RCC 7860 (cell line): ENCODE measurements at regions not wholly inside any gene's neighbourhood (a gene's known extent, or its start where the extent isn't known, plus 50 kb on each side); places are given as distances from the start of the nearest gene placed in this dataset.
"Not testable (repeated sequence)": the region's sequence is repeated elsewhere in the genome, so short reads cannot be mapped to it uniquely, and the experiment has no call there.

Experiments
- DNase-seq: peaks from one replicate; pipeline ENCODE4 v3.0.0-alpha.2; 2015; ENCODE audit warnings: low spot score
- FAIRE-seq: peaks from 2 replicates; lab custom pipeline; 2012; peaks lifted over from hg19 to GRCh38; lab: Jason Lieb, UNC

DNA sequence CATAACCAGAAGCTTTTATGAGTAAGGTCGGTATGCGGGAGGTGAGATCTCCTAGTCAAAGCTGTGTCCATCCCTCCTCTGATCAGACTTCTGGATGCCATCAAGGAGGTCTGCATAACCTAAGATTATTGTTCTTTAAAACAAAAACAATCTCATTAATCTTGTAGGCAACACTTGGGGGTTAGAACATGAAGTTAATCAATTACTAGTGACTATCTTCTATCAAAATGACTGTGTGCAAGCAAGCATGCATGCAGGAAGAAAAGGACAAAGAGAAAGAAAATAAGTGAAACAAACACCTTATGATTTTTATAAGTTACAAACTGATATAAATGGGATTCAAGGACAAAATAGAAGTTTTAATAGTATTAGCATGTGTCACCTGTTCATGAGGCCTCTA is 2435.9 kb upstream of the PCDH20 start:
- DNase-seq, result no peak
- FAIRE-seq, result peak; percentile 28

- DNase-seq (no peak), FAIRE-seq (no peak)
Measured at GRCh38 chr13:63843766-63844699, 2428.4 kb upstream of the PCDH20 start.

DNA sequence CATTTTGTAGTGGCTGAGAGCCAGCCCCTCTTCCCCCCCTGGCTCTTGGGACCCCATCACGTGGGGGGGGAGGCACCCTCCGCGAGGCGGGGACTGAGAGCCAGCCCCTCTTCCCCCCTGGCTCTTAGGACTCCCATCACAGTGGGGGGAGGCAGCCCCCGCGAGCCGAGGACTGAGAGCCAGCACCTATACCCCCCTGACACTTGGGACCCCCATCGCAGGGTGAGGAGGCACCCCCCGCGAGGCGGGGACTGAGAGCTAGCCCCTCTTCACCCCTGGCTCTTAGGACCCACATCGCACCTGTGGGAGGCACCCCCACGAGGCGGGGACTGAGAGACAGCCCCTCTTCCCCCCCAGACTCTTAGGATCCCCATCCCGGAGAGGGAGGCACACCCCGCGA is 2426.5 kb upstream of the PCDH20 start:
- no peak for FAIRE-seq
- DNase-seq, result no peak

GRCh38 chr13:63840551-63841421 is 2425.1 kb upstream of the PCDH20 start:
- FAIRE-seq, result no peak

GRCh38 chr13:63838366-63839110 is 2422.9 kb upstream of the PCDH20 start:
- DNase-seq (no peak), FAIRE-seq (no peak)

More at GRCh38 chr13:63840551-63841421, 2425.1 kb upstream of the PCDH20 start:
- DNase-seq, result no peak

GRCh38 chr13:63837701-63838100 is 2422.1 kb upstream of the PCDH20 start:
- not testable (repeated sequence) for FAIRE-seq, DNase-seq

GRCh38 chr13:63829609-63830008 is 2414.0 kb upstream of the PCDH20 start:
- not testable (repeated sequence) for FAIRE-seq, DNase-seq

GRCh38 chr13:63821785-63822184 is 2406.1 kb upstream of the PCDH20 start:
- not testable (repeated sequence) for FAIRE-seq, DNase-seq

GRCh38 chr13:63811428-63812004 is 2395.9 kb upstream of the PCDH20 start:
- not testable (repeated sequence) for FAIRE-seq

DNA sequence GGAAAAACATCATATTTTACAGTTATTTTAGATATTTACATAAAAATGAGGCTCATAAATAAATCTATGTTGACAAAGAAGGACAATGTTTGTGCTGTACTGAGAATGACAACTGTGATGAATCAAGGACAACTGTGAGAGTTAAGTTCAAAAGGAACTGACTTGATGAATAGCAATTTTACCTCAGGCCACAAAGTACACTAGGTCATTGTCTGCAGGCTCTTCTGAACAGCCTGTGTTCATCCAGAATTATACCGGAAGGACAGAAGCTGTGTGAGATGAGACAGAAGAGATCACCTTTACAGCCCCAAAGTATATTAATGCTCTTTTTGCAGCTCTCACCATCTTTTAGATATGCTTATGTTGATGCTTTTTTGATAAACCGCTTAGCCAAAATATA is 2375.5 kb upstream of the PCDH20 start:
- not testable (repeated sequence) for DNase-seq, FAIRE-seq

More at GRCh38 chr13:63811428-63812004, 2395.9 kb upstream of the PCDH20 start:
- DNase-seq, result not testable (repeated sequence)

- DNase-seq (no peak), FAIRE-seq (no peak)
Measured at GRCh38 chr13:63774133-63774532, 2358.5 kb upstream of the PCDH20 start.

DNA sequence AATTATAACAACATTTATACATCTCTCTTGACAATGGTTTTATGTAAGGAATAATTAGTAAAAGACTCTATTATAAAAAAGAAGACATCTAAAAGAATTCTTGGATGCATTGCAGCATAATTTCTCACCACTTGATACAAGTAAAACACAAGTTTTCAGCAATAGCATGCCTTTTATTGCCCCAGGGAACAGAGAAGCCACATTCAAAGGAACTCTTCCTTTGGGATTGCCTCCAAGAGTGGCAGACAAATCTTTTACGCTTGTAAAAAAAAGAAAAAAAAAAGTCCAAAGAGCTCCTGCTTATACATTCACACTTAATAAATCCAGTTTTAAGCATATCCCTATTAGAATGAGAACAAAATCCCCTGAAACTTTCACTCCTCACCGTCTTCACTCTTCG is 2357.8 kb upstream of the PCDH20 start:
- FAIRE-seq (no peak), DNase-seq (no peak)

DNA sequence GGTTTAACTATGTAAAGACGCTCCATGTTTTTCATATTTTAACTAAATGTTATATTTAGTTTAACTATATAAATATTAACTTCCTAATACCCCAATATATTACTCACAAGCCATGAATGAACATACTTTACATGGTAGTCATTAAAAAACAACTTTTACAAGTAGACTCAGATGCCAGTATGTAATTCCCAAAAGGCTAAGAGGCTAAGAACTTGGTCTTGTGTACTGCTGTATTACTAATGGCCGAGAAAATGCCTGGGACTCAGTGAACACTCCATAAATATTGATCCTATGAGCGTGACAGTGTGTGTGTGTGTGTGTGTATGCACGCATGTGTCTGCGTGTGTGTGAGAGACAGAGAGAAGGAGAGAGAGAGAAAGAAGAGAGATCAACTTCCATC is 2342.0 kb upstream of the PCDH20 start:
- DNase-seq, FAIRE-seq: not testable (repeated sequence)

- FAIRE-seq, DNase-seq: not testable (repeated sequence)
Measured at GRCh38 chr13:63749857-63750256, 2334.2 kb upstream of the PCDH20 start.

DNA sequence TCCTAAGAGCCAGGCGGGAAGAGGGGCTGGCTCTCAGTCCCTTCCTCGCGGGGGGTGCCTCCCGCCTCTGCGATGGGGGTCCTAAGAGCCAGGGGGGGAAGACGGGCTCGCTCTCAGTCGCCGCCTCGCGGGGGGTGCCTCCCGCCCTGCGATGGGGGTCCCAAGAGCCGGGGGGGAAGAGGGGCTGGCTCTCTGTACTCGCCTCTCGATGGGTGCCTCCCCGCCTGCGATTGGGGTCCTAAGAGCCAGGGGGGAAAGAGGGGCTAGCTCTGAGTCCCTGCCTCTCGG is 2326.1 kb upstream of the PCDH20 start:
- not testable (repeated sequence) for DNase-seq, FAIRE-seq

- no peak for FAIRE-seq
- no peak for DNase-seq
Measured at GRCh38 chr13:63741029-63741813, 2325.6 kb upstream of the PCDH20 start.

DNA sequence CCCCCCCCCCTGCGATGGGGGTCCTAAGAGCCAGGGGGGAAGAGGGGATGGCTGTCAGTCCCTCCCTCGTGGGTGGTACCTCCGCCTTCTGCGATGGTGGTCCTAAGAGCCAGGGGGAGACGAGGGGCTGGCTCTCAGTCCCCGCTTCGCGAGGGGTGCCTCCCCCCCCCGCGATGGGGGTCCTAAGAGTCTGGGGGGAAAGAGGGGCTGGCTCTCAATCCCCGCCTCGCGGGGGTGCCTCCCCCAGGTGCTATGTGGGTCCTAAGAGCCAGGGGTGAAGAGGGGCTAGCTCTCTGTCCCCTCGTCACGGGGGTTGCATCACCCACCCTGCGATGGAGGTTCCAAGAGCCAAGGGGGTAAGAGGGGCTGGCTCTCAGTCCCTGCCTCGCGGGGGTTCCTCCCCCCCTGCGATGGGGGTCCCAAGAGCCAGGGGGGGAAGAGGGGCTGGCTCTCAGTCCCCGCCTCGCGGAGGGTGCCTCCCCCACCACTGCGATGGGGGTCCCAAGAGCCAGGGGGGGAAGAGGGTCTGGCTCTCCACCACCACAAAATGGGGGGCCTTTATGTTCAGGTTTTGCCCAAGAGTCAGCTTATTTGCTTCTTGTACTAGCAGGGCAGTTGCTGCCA is 2323.6 kb upstream of the PCDH20 start:
- not testable (repeated sequence) for FAIRE-seq, DNase-seq

DNA sequence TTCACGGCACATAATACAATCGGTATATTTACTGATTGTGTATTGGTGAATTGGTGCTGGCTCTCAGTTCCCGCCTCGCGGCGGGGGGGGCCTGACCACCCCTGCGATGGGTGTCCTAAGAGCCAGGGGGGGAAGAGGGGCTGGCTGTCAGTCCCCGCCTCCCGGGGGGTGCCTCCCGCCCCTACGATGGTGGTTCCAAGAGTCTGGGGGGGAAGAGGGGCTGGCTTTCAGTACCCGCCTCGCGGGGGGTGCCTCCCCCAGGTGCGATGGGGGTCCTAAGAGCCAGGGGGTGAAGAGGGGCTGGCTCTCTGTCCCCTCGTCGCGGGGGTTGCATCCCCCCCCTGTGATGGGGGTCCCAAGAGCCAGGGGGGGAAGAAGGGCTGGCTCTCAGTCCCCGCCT is 2321.8 kb upstream of the PCDH20 start:
- FAIRE-seq (no peak), DNase-seq (no peak)

DNA sequence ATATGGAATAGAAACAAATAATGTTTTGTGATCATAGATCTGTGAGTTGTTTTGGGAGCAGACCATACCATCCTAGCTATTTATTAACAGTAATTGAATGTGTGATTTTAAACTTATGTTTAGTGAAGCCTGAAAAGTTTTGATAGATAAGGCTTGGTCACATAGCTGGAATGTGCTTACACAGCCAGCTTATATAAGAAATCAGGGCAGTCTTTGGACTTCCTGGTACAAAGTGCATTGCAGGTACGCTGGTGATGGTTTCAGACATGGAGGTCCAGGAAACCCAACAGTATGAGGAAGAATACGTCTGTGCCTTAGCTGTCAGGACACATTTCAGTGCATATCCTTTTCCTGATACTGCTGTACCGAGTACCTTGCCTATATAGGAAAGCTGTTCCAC is 2316.2 kb upstream of the PCDH20 start:
- FAIRE-seq (peak; percentile 65), DNase-seq (peak; percentile 38)
